CD4-positive, alpha-beta T cell (primary cell): ENCODE measurements at regions not wholly inside any gene's neighbourhood (a gene's known extent, or its start where the extent isn't known, plus 50 kb on each side); places are given as distances from the start of the nearest gene placed in this dataset.

Experiments used
- ATAC-seq: fragments of 200-7000 bp; cut with Tn5 transposase; one replicate; pipeline ENCODE4 v1.10.0; 2022; ENCODE audit warnings: mild to moderate bottlenecking; ENCODE audit not compliant: poor library complexity
- CTCF ChIA-PET: fragments of 350-600 bp; sonication (Branson Sonifier 250); formaldehyde crosslinking; loops from one replicate; lab custom pipeline; 2021; ENCODE audit warnings: antibody characterized with exemption, inconsistent platforms; lab: Charles Lee
- POLR2A ChIA-PET: fragments of 350-600 bp; sonication (Branson Sonifier 250); formaldehyde crosslinking; loops from one replicate; lab custom pipeline; 2021; ENCODE audit warnings: antibody characterized with exemption, inconsistent platforms; lab: Charles Lee
- DNase-seq, 14 experiments: peaks; one replicate each; pipeline ENCODE4 v3.0.0-alpha.2; 2013 to 2020; ENCODE audit warnings: mixed read lengths in 2 of 14
- H3K27ac ChIP-seq, 2 donors: one replicate each; pipeline versions ENCODE4 v1.5.1 to v1.7.0; 2013; ENCODE audit warnings: low read length in 2 of 2, low read depth in 1 of 2, mild to moderate bottlenecking in 1 of 2
- H3K27me3 ChIP-seq, 2 experiments: 1 replicate in 1 of 2; 2 replicates in 1 of 2; pipeline versions ENCODE4 v1.6.1 to v1.7.0; 2013; ENCODE audit warnings: low read length in 2 of 2, control low read depth in 1 of 2, mild to moderate bottlenecking in 1 of 2, moderate library complexity in 1 of 2; ENCODE audit not compliant: insufficient read depth in 2 of 2, control insufficient read depth in 1 of 2
- H3K36me3 ChIP-seq: one replicate; pipeline ENCODE4 v1.6.1; 2013; ENCODE audit warnings: low read length, control low read depth; ENCODE audit not compliant: insufficient read depth
- H3K4me1 ChIP-seq: one replicate; pipeline ENCODE4 v1.6.1; 2013; ENCODE audit warnings: low read length, control low read depth; ENCODE audit not compliant: insufficient read depth
- H3K4me3 ChIP-seq: one replicate; pipeline ENCODE4 v1.5.1; 2013; ENCODE audit warnings: mild to moderate bottlenecking, low read length, moderate library complexity
- H3K9me3 ChIP-seq, 2 experiments: 1 replicate in 1 of 2; 2 replicates in 1 of 2; pipeline versions ENCODE4 v1.6.1 to v1.7.0; 2013; ENCODE audit warnings: low read length in 2 of 2, mild to moderate bottlenecking in 2 of 2, control low read depth in 1 of 2, moderate library complexity in 1 of 2; ENCODE audit not compliant: control insufficient read depth in 1 of 2, insufficient read depth in 1 of 2
- H3K27ac Mint-ChIP-seq: one replicate; pipeline ENCODE4 v1.8.0; 2020; ENCODE audit warnings: mixed read lengths
- H3K27me3 Mint-ChIP-seq: one replicate; pipeline ENCODE4 v1.8.0; 2021; ENCODE audit warnings: mixed read lengths
- H3K36me3 Mint-ChIP-seq: one replicate; pipeline ENCODE4 v1.8.0; 2021; ENCODE audit warnings: low read depth, mixed read lengths
- H3K4me1 Mint-ChIP-seq: one replicate; pipeline ENCODE4 v1.8.0; 2021; ENCODE audit warnings: low read depth, mixed read lengths
- H3K4me3 Mint-ChIP-seq: one replicate; pipeline ENCODE4 v1.8.0; 2020; ENCODE audit warnings: mild to moderate bottlenecking, mixed read lengths
- H3K9me3 Mint-ChIP-seq: one replicate; pipeline ENCODE4 v1.8.0; 2020; ENCODE audit warnings: mixed read lengths
- intact Hi-C, 2 experiments: fragments of 100-400 bp; cut with DNase I in 1 of 2; cut with micrococcal nuclease in 1 of 2; formaldehyde crosslinking; loops; one replicate each; pipeline versions ENCODE4 v1.15.1 to v1.9.0; 2023 to 2025; cut with DNase I, micrococcal nuclease
- TF ChIP-seq, protein P1 (sequence below): fragments of 200-600 bp; IDR thresholded peaks from one replicate; pipeline ENCODE4 v1.8.0; 2022; ENCODE audit warnings: antibody characterized with exemption, mild to moderate bottlenecking

GRCh38 chr4:14902342-14902741 is 99.9 kb upstream of the CPEB2 start:
- Histone ChIP-seq H3K4me1 (no peaks in the 10 kb centered on the region), H3K36me3 (no peaks in the 10 kb centered on the region), H3K27me3 (no peaks in the 10 kb centered on the region), H3K9me3 (no peaks in the 10 kb centered on the region), H3K27ac (no peak overlapping the region), H3K4me3 (no peak overlapping the region)
- CTCF ChIA-PET = no interaction called here
- no peaks in the 10 kb centered on the region for H3K9me3 Mint-ChIP-seq
- POLR2A ChIA-PET = no interaction called here
- TF ChIP-seq, protein P1, sequence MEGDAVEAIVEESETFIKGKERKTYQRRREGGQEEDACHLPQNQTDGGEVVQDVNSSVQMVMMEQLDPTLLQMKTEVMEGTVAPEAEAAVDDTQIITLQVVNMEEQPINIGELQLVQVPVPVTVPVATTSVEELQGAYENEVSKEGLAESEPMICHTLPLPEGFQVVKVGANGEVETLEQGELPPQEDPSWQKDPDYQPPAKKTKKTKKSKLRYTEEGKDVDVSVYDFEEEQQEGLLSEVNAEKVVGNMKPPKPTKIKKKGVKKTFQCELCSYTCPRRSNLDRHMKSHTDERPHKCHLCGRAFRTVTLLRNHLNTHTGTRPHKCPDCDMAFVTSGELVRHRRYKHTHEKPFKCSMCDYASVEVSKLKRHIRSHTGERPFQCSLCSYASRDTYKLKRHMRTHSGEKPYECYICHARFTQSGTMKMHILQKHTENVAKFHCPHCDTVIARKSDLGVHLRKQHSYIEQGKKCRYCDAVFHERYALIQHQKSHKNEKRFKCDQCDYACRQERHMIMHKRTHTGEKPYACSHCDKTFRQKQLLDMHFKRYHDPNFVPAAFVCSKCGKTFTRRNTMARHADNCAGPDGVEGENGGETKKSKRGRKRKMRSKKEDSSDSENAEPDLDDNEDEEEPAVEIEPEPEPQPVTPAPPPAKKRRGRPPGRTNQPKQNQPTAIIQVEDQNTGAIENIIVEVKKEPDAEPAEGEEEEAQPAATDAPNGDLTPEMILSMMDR = no peak
- no peak overlapping the region for H3K4me3 Mint-ChIP-seq
- no peaks in the 10 kb centered on the region for H3K4me1 Mint-ChIP-seq
- no peak overlapping the region for H3K27ac Mint-ChIP-seq
- ATAC-seq (no peak), DNase-seq (no peak)
- intact Hi-C loops = no loop called here
- no peaks in the 10 kb centered on the region for H3K36me3 Mint-ChIP-seq
- peaks cover 21% of the 10 kb centered on the region for H3K27me3 Mint-ChIP-seq

DNA sequence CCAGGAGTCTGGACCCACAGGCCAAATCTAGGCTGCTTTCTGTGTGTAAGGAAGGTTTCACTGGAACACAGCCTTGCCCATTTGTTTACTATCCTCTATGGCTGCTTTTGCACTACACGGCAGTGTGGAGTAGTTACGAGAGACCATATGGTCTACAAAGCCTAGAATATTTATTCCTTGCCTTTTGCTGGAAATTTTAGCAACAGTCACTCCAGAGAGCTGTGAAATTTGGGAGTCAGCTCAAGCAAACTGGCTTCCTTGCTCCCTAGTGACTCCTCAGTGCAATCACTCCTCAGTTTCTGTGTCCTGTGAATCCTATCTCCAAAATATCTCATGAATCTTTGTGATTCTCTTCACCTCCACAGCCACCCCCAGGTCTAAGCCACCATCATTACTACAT is 99.0 kb upstream of the CPEB2 start:
- H3K4me3 Mint-ChIP-seq = no peak overlapping the region
- no peaks in the 10 kb centered on the region for H3K4me1 Mint-ChIP-seq
- H3K27ac Mint-ChIP-seq = no peak overlapping the region
- H3K4me1 ChIP-seq = no peaks in the 10 kb centered on the region
- no peaks in the 10 kb centered on the region for H3K9me3 ChIP-seq
- H3K27ac ChIP-seq = no peak overlapping the region
- DNase-seq (no peak), ATAC-seq (no peak)
- TF ChIP-seq, protein P1 = no peak
- H3K4me3 ChIP-seq = no peak overlapping the region
- no peaks in the 10 kb centered on the region for H3K9me3 Mint-ChIP-seq
- intact Hi-C loops = no loop called here
- POLR2A ChIA-PET = no interaction called here
- CTCF ChIA-PET = no interaction called here
- no peaks in the 10 kb centered on the region for H3K36me3 ChIP-seq
- H3K27me3 ChIP-seq = no peaks in the 10 kb centered on the region
- peaks cover 18% of the 10 kb centered on the region for H3K27me3 Mint-ChIP-seq
- no peaks in the 10 kb centered on the region for H3K36me3 Mint-ChIP-seq

DNA sequence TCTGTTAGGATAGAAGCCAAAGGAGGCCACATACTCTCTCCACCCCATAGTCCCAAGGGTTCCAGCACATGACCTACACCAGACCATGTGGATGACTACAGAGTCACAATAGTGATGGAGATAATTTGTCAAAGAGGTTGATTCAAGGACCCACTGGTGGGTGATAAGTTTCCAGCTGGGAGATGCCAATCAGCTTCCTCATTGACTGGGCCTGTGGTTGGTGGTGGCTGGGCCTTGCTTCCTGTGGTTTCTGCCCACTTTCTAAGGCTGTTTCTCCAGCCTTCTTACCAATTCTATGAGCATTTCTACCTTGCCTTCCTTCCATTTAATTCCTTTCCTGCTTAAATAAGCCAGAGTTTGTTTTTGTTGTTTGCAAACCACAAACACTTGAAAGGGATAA is 95.5 kb upstream of the CPEB2 start:
- ChIA-PET POLR2A (no interaction called here), CTCF (no interaction called here)
- H3K9me3 ChIP-seq = no peaks in the 10 kb centered on the region
- H3K4me1 ChIP-seq = no peaks in the 10 kb centered on the region
- no peaks in the 10 kb centered on the region for H3K36me3 Mint-ChIP-seq
- no peaks in the 10 kb centered on the region for H3K4me1 Mint-ChIP-seq
- intact Hi-C loops = no loop called here
- H3K4me3 ChIP-seq = no peak overlapping the region
- H3K27me3 Mint-ChIP-seq = peaks cover 32% of the 10 kb centered on the region
- no peaks in the 10 kb centered on the region for H3K36me3 ChIP-seq
- H3K27ac Mint-ChIP-seq = no peak overlapping the region
- H3K27ac ChIP-seq = no peak overlapping the region
- no peak for DNase-seq
- ATAC-seq = no peak
- H3K27me3 ChIP-seq = peaks cover 4 to 11% of the 10 kb centered on the region in 2 experiments
- TF ChIP-seq, protein P1 = no peak
- no peak overlapping the region for H3K4me3 Mint-ChIP-seq
- H3K9me3 Mint-ChIP-seq = no peaks in the 10 kb centered on the region
